Activated CD8-positive, alpha-beta memory T cell treated with anti-CD3 and anti-CD28 coated beads for 24 hours (primary cell): ENCODE measurements at regions not wholly inside any gene's neighbourhood (a gene's known extent, or its start where the extent isn't known, plus 50 kb on each side); places are given as distances from the start of the nearest gene placed in this dataset.

Experiments
- DNase-seq: peaks from one replicate; pipeline ENCODE4 v3.0.0-alpha.2; 2020

- DNase-seq = no peak
Measured at GRCh38 chr14:89626233-89626806, 209.3 kb upstream of the FOXN3 start.

- no peak for DNase-seq
Measured at GRCh38 chr14:89625731-89626232, 208.7 kb upstream of the FOXN3 start.

GRCh38 chr14:89625244-89625713 is 208.2 kb upstream of the FOXN3 start:
- no peak for DNase-seq

- DNase-seq = no peak
Measured at GRCh38 chr14:89624500-89625156, 207.6 kb upstream of the FOXN3 start.

- DNase-seq = no peak
Measured at GRCh38 chr14:89621791-89622638, 205.0 kb upstream of the FOXN3 start.

GRCh38 chr14:89621009-89621421 is 204.0 kb upstream of the FOXN3 start:
- DNase-seq = peak; percentile 84

GRCh38 chr14:89620436-89620835 is 203.4 kb upstream of the FOXN3 start:
- DNase-seq = no peak

GRCh38 chr14:89619596-89619995 is 202.6 kb upstream of the FOXN3 start:
- no peak for DNase-seq

- DNase-seq = peak; percentile 89
Measured at GRCh38 chr14:89618811-89619551, 201.9 kb upstream of the FOXN3 start.

- no peak for DNase-seq
Measured at GRCh38 chr14:89618330-89618708, 201.3 kb upstream of the FOXN3 start.

- DNase-seq = peak; percentile 77
Measured at GRCh38 chr14:89617481-89618329, 200.7 kb upstream of the FOXN3 start.

GRCh38 chr14:89616852-89617341 is 199.9 kb upstream of the FOXN3 start:
- no peak for DNase-seq

- no peak for DNase-seq
Measured at GRCh38 chr14:89616425-89616824, 199.4 kb upstream of the FOXN3 start.

- DNase-seq = no peak
Measured at GRCh38 chr14:89615421-89615820, 198.4 kb upstream of the FOXN3 start.

GRCh38 chr14:89614009-89614691 is 197.1 kb upstream of the FOXN3 start:
- no peak for DNase-seq

- no peak for DNase-seq
Measured at GRCh38 chr14:89613260-89614008, 196.4 kb upstream of the FOXN3 start.

- no peak for DNase-seq
Measured at GRCh38 chr14:89609500-89610100, 192.6 kb upstream of the FOXN3 start.

- no peak for DNase-seq
Measured at GRCh38 chr14:89607453-89607852, 190.4 kb upstream of the FOXN3 start.

- no peak for DNase-seq
Measured at GRCh38 chr14:89603938-89604480, 187.0 kb upstream of the FOXN3 start.
